Activated naive CD8-positive, alpha-beta T cell treated with anti-CD3 and anti-CD28 coated beads, Interleukin-2, amount 10 ng/mL, durations not matched to agents 7 days and 5 days (primary cell): ENCODE measurements at regions not wholly inside any gene's neighbourhood (a gene's known extent, or its start where the extent isn't known, plus 50 kb on each side); places are given as distances from the start of the nearest gene placed in this dataset.

Source experiments
- ATAC-seq: fragments of 150-1000 bp; cut with Tn5 transposase; one replicate; pipeline ENCODE4 v1.10.0; 2021; ENCODE audit warnings: low read depth, moderate library complexity
- POLR2A ChIA-PET: fragments of 350-600 bp; sonication (Branson Sonifier 250); formaldehyde crosslinking; loops from one replicate; lab custom pipeline; 2021; ENCODE audit warnings: antibody characterized with exemption; lab: Charles Lee
- DNase-seq: peaks from one replicate; pipeline ENCODE4 v3.0.0; 2021
- H3K27ac Mint-ChIP-seq: one replicate; pipeline ENCODE4 v1.8.0; 2022; ENCODE audit warnings: mild to moderate bottlenecking, mixed read lengths
- H3K27me3 Mint-ChIP-seq: one replicate; pipeline ENCODE4 v1.8.0; 2022; ENCODE audit warnings: mild to moderate bottlenecking, moderate library complexity, mixed read lengths
- H3K36me3 Mint-ChIP-seq: one replicate; pipeline ENCODE4 v1.8.0; 2021; ENCODE audit warnings: mild to moderate bottlenecking, mixed read lengths
- H3K4me1 Mint-ChIP-seq: one replicate; pipeline ENCODE4 v1.8.0; 2021; ENCODE audit warnings: mixed read lengths
- H3K4me3 Mint-ChIP-seq: one replicate; pipeline ENCODE4 v1.8.0; 2022; ENCODE audit warnings: mild to moderate bottlenecking, moderate library complexity, mixed read lengths
- H3K9me3 Mint-ChIP-seq: one replicate; pipeline ENCODE4 v1.8.0; 2021; ENCODE audit warnings: mixed read lengths

DNA sequence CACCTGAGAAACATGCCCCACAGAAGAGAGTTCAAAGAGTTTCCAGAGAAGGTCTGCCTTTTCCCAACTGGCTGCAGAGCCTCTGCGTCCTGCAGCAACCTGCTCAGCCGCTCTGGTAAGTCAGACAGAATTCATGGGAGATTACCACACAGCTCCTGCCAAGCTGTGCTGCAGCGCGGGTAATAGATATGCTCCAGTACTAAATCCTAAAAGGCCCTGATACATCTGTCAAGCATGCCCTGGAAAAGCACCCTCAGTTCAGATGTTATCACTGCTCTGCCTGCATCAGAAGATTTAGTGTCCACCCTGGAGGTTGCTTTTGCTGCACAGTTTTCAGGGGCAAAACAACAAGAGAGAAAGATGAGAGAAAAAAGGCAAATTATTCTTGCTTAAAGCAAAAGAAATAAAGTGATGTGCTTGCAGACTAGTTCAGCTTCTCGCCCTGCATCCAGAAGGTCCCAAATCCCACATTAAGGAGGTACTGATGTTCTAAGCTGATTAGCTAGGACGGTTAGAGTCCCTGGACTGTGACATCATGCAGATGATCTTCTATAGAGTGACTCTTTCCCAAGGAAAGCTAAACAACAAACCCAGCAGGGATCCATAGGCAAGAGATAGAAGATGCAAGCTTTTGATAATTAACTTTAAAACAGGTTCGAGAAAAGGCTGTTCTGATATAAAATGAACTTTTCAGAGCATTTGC lies 488.6 kb downstream of the BCL11A start:
- no peak overlapping the region for H3K4me3 Mint-ChIP-seq
- no peak overlapping the region for H3K27ac Mint-ChIP-seq
- ATAC-seq (no peak), DNase-seq (no peak)
- H3K27me3 Mint-ChIP-seq = peaks cover under 1% of the 10 kb centered on the region
- POLR2A ChIA-PET = no interaction called here
- no peaks in the 10 kb centered on the region for H3K4me1 Mint-ChIP-seq
- no peaks in the 10 kb centered on the region for H3K9me3 Mint-ChIP-seq
- no peaks in the 10 kb centered on the region for H3K36me3 Mint-ChIP-seq

- ATAC-seq (no peak), DNase-seq (no peak)
- Mint-ChIP-seq H3K9me3 (no peaks in the 10 kb centered on the region), H3K27ac (no peak overlapping the region), H3K4me3 (no peak overlapping the region), H3K4me1 (no peaks in the 10 kb centered on the region), H3K36me3 (no peaks in the 10 kb centered on the region), H3K27me3 (peaks cover 5% of the 10 kb centered on the region)
- POLR2A ChIA-PET = no interaction called here
Measured at GRCh38 chr2:60058781-60059180, 494.7 kb downstream of the BCL11A start.

- POLR2A ChIA-PET = no interaction called here
- ATAC-seq (no peak), DNase-seq (no peak)
- Mint-ChIP-seq H3K27me3 (peaks cover 5% of the 10 kb centered on the region), H3K9me3 (no peaks in the 10 kb centered on the region), H3K27ac (no peak overlapping the region), H3K4me1 (no peaks in the 10 kb centered on the region), H3K36me3 (no peaks in the 10 kb centered on the region), H3K4me3 (no peak overlapping the region)
Measured at GRCh38 chr2:60054571-60055340, 498.7 kb downstream of the BCL11A start.

DNA sequence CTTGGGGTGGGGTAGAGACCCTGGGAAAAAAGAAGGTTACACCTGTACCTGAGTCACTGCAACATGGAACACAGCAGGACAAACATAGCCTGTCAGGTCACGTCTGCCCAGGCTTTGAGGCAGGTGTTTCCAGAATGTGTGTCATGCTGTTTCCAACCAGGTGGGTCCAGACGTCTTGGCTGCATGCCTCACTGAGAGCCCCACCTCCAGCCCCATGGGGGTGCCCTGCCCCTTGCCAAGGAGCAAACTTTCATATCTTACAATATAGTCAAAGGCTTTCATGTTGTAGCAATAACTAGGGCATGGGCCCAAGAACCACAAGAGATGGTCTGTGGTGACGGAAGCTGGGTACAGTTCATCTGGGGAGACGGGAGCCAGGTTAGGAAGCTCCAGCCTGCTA lies 499.7 kb downstream of the BCL11A start:
- POLR2A ChIA-PET = no interaction called here
- no peaks in the 10 kb centered on the region for H3K4me1 Mint-ChIP-seq
- H3K4me3 Mint-ChIP-seq = no peak overlapping the region
- no peaks in the 10 kb centered on the region for H3K9me3 Mint-ChIP-seq
- no peaks in the 10 kb centered on the region for H3K36me3 Mint-ChIP-seq
- H3K27ac Mint-ChIP-seq = no peak overlapping the region
- H3K27me3 Mint-ChIP-seq = peaks cover 2% of the 10 kb centered on the region
- no peak for DNase-seq
- ATAC-seq = no peak

- Mint-ChIP-seq H3K4me1 (no peaks in the 10 kb centered on the region), H3K9me3 (no peaks in the 10 kb centered on the region), H3K36me3 (no peaks in the 10 kb centered on the region), H3K4me3 (no peak overlapping the region), H3K27ac (no peak overlapping the region), H3K27me3 (no peaks in the 10 kb centered on the region)
- POLR2A ChIA-PET = no interaction called here
- ATAC-seq = no peak
- DNase-seq = no peak
Measured at GRCh38 chr2:60052601-60053000, 500.9 kb downstream of the BCL11A start.

DNA sequence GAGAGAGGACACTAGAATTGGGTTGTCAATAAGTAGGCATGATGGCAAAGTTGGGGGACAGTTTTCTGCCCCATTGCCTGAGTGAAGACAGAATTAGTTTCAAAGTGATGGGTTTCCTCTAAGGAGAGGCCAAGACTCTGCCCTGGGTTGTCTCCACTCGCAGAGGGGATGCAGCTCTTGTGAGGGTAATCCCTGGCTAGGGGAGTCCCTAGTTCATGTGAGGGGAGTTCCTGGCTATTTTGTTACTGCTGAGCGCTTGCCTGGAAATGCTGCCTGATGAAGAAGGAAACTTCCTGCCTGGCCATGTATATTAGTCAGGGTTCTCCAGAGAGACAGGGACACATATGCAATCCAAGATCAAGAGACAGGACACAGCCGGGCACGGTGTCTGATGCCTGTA lies 501.5 kb downstream of the BCL11A start:
- POLR2A ChIA-PET = no interaction called here
- Mint-ChIP-seq H3K4me1 (no peaks in the 10 kb centered on the region), H3K36me3 (no peaks in the 10 kb centered on the region), H3K27ac (no peak overlapping the region), H3K4me3 (no peak overlapping the region), H3K9me3 (no peaks in the 10 kb centered on the region), H3K27me3 (no peaks in the 10 kb centered on the region)
- DNase-seq (no peak), ATAC-seq (no peak)

DNA sequence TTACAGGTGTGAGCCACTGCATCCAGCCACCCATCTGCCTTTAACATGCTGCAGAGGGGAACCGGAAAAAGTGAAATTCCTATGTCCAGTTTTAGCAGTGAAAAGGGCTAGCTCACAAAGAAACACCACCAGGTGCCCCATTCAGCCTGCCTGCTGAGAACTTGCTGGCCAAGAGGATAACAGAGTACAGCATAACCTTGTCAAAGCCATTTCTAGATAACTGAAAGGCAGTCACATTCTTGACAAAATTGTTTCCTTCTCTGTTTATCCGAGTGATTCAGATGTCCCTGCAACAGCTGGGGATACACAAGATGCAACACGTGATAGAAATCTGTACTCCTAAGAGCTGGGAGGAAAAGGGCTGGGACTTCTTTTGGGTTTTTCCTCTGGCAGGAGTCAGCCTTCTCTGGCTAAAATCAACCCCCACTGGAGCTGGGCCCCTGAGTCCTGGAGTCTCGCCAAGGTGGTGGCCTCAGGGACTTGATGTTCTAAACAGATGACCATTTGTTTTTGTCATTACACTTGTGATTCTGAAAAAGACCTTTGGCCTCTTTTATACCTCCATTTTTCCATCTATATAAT lies 505.4 kb downstream of the BCL11A start:
- POLR2A ChIA-PET = no interaction called here
- Mint-ChIP-seq H3K9me3 (no peaks in the 10 kb centered on the region), H3K36me3 (no peaks in the 10 kb centered on the region), H3K27ac (no peak overlapping the region), H3K4me3 (no peak overlapping the region), H3K4me1 (no peaks in the 10 kb centered on the region), H3K27me3 (no peaks in the 10 kb centered on the region)
- DNase-seq (no peak), ATAC-seq (no peak)

- H3K27ac Mint-ChIP-seq = no peak overlapping the region
- no peaks in the 10 kb centered on the region for H3K9me3 Mint-ChIP-seq
- H3K36me3 Mint-ChIP-seq = no peaks in the 10 kb centered on the region
- DNase-seq (no peak), ATAC-seq (no peak)
- H3K4me1 Mint-ChIP-seq = no peaks in the 10 kb centered on the region
- H3K27me3 Mint-ChIP-seq = no peaks in the 10 kb centered on the region
- POLR2A ChIA-PET = no interaction called here
- H3K4me3 Mint-ChIP-seq = no peak overlapping the region
Measured at GRCh38 chr2:60047347-60047746, 506.1 kb downstream of the BCL11A start.

GRCh38 chr2:60046529-60046928 lies 506.9 kb downstream of the BCL11A start:
- POLR2A ChIA-PET = no interaction called here
- no peaks in the 10 kb centered on the region for H3K27me3 Mint-ChIP-seq
- H3K27ac Mint-ChIP-seq = no peak overlapping the region
- no peaks in the 10 kb centered on the region for H3K9me3 Mint-ChIP-seq
- ATAC-seq (no peak), DNase-seq (no peak)
- H3K36me3 Mint-ChIP-seq = no peaks in the 10 kb centered on the region
- H3K4me1 Mint-ChIP-seq = no peaks in the 10 kb centered on the region
- H3K4me3 Mint-ChIP-seq = no peak overlapping the region

GRCh38 chr2:60045456-60045855 lies 508.0 kb downstream of the BCL11A start:
- Mint-ChIP-seq H3K36me3 (no peaks in the 10 kb centered on the region), H3K4me1 (no peaks in the 10 kb centered on the region), H3K9me3 (no peaks in the 10 kb centered on the region), H3K27me3 (no peaks in the 10 kb centered on the region), H3K27ac (no peak overlapping the region), H3K4me3 (no peak overlapping the region)
- POLR2A ChIA-PET = no interaction called here
- no peak for ATAC-seq
- DNase-seq = no peak

DNA sequence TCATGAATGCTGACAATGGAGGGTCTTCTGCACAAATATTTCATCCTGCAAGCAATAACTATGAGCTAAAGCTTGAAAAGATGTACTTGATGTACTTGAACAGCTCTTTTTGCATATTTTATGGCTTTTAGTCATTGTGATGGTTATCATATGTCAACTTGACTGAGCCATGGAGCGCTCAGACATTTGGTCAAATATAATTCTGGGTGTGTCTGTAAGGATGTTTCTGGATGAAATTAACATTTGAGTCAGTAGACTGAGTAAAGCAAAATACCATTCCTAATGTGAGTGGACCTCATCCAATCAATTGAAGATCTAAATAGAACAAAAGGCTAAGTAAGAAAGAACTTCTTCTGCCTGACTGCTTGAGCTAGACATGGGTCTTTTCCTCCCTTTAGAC lies 509.0 kb downstream of the BCL11A start:
- H3K4me3 Mint-ChIP-seq = no peak overlapping the region
- no peaks in the 10 kb centered on the region for H3K4me1 Mint-ChIP-seq
- H3K27me3 Mint-ChIP-seq = no peaks in the 10 kb centered on the region

GRCh38 chr2:60042023-60042422 lies 511.4 kb downstream of the BCL11A start:
- H3K4me1 Mint-ChIP-seq = no peaks in the 10 kb centered on the region
- H3K27ac Mint-ChIP-seq = no peak overlapping the region
- no peaks in the 10 kb centered on the region for H3K9me3 Mint-ChIP-seq
- ATAC-seq (no peak), DNase-seq (no peak)
- POLR2A ChIA-PET = no interaction called here
- H3K36me3 Mint-ChIP-seq = no peaks in the 10 kb centered on the region
- H3K27me3 Mint-ChIP-seq = no peaks in the 10 kb centered on the region
- no peak overlapping the region for H3K4me3 Mint-ChIP-seq

More for the DNA sequence above, 509.0 kb downstream of the BCL11A start:
- ATAC-seq (no peak), DNase-seq (no peak)
- POLR2A ChIA-PET = no interaction called here
- Mint-ChIP-seq H3K36me3 (no peaks in the 10 kb centered on the region), H3K27ac (no peak overlapping the region), H3K9me3 (no peaks in the 10 kb centered on the region)

DNA sequence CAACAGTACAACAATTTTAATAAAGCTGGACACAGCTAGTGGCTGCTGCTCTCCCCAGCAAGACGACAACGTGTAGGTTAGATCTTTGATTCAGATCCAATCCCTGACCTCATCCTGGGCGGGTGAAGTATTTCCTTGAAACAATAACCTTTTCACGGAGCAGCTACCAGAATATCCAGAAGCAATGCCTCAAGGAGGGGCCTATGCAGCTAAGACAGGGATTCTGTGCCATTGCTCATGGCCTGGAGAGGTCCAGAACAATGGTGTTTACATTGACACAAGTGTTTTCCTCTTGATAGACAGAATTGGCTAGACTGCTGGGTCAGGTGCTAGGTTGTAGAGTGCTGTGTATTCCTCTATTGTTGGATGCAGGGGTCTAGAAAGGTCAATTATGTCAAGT lies 520.1 kb downstream of the BCL11A start:
- Mint-ChIP-seq H3K9me3 (peaks cover 4% of the 10 kb centered on the region), H3K36me3 (no peaks in the 10 kb centered on the region), H3K4me1 (no peaks in the 10 kb centered on the region), H3K4me3 (no peak overlapping the region), H3K27ac (no peak overlapping the region), H3K27me3 (no peaks in the 10 kb centered on the region)
- DNase-seq = no peak
- ATAC-seq = no peak
- POLR2A ChIA-PET = no interaction called here

DNA sequence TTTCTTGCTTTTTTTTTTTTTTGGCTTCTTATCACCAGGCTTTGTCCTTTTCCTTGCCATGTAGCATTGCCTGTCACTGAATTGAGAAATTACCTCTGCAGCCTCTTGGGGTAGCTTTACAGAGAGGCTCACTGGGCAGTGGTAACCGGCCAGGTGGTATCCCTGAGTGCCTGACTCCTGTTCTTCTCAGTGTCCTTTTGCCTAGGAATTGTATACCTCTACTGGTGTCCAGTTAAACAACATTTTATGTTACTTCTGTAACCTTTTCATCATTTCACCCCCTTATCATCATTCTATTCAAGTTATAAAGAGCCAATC lies 523.9 kb downstream of the BCL11A start:
- no peak for ATAC-seq
- POLR2A ChIA-PET = no interaction called here

More for the DNA sequence above, 523.9 kb downstream of the BCL11A start:
- H3K36me3 Mint-ChIP-seq = no peaks in the 10 kb centered on the region
- no peaks in the 10 kb centered on the region for H3K27me3 Mint-ChIP-seq
- no peaks in the 10 kb centered on the region for H3K4me1 Mint-ChIP-seq
- H3K4me3 Mint-ChIP-seq = no peak overlapping the region
- H3K9me3 Mint-ChIP-seq = peaks cover 4% of the 10 kb centered on the region
- no peak overlapping the region for H3K27ac Mint-ChIP-seq
- DNase-seq = no peak
